Kidney (tissue), 13 donors: ENCODE measurements at regions not wholly inside any gene's neighbourhood (a gene's known extent, or its start where the extent isn't known, plus 50 kb on each side); places are given as distances from the start of the nearest gene placed in this dataset.

ENCODE experiments used
- DNase-seq, 5 donors: peaks; one replicate each; pipeline ENCODE4 v3.0.0-alpha.2; 2013 to 2020
- FAIRE-seq: peaks from 2 replicates; lab custom pipeline; 2012; peaks lifted over from hg19 to GRCh38; lab: Jason Lieb, UNC
- H3K27ac ChIP-seq, 2 donors: one replicate each; pipeline ENCODE4 v1.7.0; 2013; ENCODE audit warnings: low read depth in 2 of 2, low read length in 2 of 2, inconsistent platforms in 1 of 2
- H3K27me3 ChIP-seq: one replicate; pipeline ENCODE4 v1.7.1; 2013; ENCODE audit warnings: low read length, inconsistent platforms; ENCODE audit not compliant: control insufficient read depth, insufficient read depth
- H3K36me3 ChIP-seq, 3 donors: one replicate each; pipeline versions ENCODE4 v1.7.0 to v1.7.1; 2013; ENCODE audit warnings: low read length in 3 of 3, control low read depth in 1 of 3, inconsistent platforms in 1 of 3; ENCODE audit not compliant: insufficient read depth in 3 of 3, control insufficient read depth in 2 of 3
- H3K4me1 ChIP-seq, 3 donors: one replicate each; pipeline versions ENCODE4 v1.7.0 to v1.7.1; 2013; ENCODE audit warnings: low read length in 3 of 3, inconsistent platforms in 1 of 3, low read depth in 1 of 3; ENCODE audit not compliant: control insufficient read depth in 2 of 3, insufficient read depth in 2 of 3
- H3K4me3 ChIP-seq, 3 donors: one replicate each; pipeline versions ENCODE4 v1.7.0 to v1.8.1; 2013; ENCODE audit warnings: low read length in 3 of 3, control low read depth in 1 of 3, inconsistent platforms in 1 of 3
- H3K9ac ChIP-seq, 3 donors: one replicate each; pipeline versions ENCODE4 v1.7.0 to v1.7.1; 2013; ENCODE audit warnings: low read length in 3 of 3, control low read depth in 1 of 3, inconsistent platforms in 1 of 3
- H3K9me3 ChIP-seq, 3 donors: one replicate each; pipeline versions ENCODE4 v1.7.0 to v1.7.1; 2013; ENCODE audit warnings: low read length in 3 of 3, control low read depth in 1 of 3, inconsistent platforms in 1 of 3; ENCODE audit not compliant: control insufficient read depth in 2 of 3, insufficient read depth in 1 of 3
- intact Hi-C: fragments of 100-400 bp; cut with DNase I; formaldehyde crosslinking; loops from one replicate; pipeline ENCODE4 v1.11.1; 2022
- TF ChIP-seq, protein P1 (sequence below): IDR thresholded peaks from 3 replicates; pipeline ENCODE4 v1.5.1; 2012; ENCODE audit warnings: mild to moderate bottlenecking, moderate library complexity, borderline replicate concordance; ENCODE audit not compliant: insufficient read depth; ENCODE audit errors: extremely low read depth
- donor health status: control.
- donor health status: control.
- donor health status: control.
- donor health status: control.
- donor health status: control.
- donor health status: DM: yes; HTN: yes; CAD: no.
- donor health status: Normal renal cell carcinoma (clear cell type).

DNA sequence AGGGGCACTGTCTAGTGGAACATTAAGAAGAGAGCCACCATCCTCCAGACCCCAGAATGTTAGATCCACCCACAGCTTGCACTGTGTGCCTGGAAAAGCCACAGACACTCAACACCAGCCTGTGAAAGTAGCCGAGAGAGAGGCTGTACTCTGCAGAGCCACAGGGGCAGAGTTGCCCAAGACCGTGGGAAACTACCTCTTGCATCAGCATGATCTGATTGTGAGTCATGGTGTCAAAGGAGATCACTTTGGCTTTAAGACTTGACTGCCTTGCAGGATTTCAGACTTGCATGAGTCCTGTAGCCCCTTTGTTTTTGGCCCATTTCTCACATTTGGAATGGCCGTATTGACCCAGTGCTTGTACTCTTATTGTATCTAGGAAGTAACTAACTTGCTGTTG lies 115.9 kb upstream of the CCDC179 start:
- Histone ChIP-seq H3K4me3 (no peak overlapping the region), H3K9me3 (peaks cover 0 to 8% (median 0%) of the 10 kb centered on the region in 3 donors), H3K27ac (no peak overlapping the region), H3K4me1 (no peaks in the 10 kb centered on the region), H3K9ac (no peak overlapping the region), H3K36me3 (no peaks in the 10 kb centered on the region), H3K27me3 (no peaks in the 10 kb centered on the region)
- intact Hi-C loops, result no loop called here
- DNase-seq, result no peak
- TF ChIP-seq, protein P1, sequence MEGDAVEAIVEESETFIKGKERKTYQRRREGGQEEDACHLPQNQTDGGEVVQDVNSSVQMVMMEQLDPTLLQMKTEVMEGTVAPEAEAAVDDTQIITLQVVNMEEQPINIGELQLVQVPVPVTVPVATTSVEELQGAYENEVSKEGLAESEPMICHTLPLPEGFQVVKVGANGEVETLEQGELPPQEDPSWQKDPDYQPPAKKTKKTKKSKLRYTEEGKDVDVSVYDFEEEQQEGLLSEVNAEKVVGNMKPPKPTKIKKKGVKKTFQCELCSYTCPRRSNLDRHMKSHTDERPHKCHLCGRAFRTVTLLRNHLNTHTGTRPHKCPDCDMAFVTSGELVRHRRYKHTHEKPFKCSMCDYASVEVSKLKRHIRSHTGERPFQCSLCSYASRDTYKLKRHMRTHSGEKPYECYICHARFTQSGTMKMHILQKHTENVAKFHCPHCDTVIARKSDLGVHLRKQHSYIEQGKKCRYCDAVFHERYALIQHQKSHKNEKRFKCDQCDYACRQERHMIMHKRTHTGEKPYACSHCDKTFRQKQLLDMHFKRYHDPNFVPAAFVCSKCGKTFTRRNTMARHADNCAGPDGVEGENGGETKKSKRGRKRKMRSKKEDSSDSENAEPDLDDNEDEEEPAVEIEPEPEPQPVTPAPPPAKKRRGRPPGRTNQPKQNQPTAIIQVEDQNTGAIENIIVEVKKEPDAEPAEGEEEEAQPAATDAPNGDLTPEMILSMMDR, result no peak
- FAIRE-seq, result no peak

DNA sequence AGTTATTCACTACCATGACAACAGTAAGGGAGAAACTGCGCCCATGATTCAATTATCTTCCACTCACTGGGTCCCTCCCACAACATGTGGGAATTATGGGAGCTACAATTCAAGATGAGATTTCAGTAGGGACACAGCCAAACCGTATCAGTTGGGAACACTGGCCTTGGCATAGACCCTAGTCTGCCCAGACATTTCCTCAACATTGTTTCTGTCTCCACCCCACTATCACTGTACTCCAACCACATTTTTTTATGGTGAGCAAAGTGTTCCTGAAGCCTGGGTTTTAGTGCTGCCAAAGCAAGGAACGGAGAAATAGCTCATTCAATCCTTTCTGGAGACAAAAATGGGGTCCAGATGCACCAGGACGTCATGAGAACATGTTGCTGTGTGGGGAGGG lies 122.6 kb upstream of the CCDC179 start:
- DNase-seq (no peak), FAIRE-seq (no peak)
- H3K4me3 ChIP-seq, result no peak overlapping the region
- H3K36me3 ChIP-seq, result no peaks in the 10 kb centered on the region
- H3K27me3 ChIP-seq, result no peaks in the 10 kb centered on the region
- intact Hi-C loops, result no loop called here
- no peaks in the 10 kb centered on the region for H3K4me1 ChIP-seq
- H3K27ac ChIP-seq, result no peak overlapping the region
- TF ChIP-seq, protein P1, result no peak
- no peak overlapping the region for H3K9ac ChIP-seq
- peaks cover 0 to 6% (median 0%) of the 10 kb centered on the region in 3 donors for H3K9me3 ChIP-seq

DNA sequence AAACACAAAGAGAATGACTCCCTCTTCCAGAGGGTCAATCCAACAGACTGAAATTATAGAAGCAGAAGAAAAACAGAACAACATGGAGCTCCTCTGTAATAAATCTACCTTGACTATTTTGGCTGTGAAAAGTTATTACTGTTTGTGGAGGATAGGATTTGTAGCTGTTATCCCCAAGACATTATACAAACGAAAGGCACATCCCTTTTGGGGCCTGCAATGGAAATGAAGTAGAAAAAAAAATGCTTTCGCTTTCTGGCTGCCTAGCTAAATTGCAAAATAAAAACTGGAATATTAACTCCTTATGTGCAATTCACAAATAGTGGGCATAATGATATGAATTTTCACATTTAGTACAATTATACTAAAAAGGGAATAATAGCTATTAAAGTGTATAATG lies 123.8 kb upstream of the CCDC179 start:
- no peak for FAIRE-seq

More for the DNA sequence above, 123.8 kb upstream of the CCDC179 start:
- intact Hi-C loops, result no loop called here
- no peaks in the 10 kb centered on the region for H3K27me3 ChIP-seq
- H3K4me1 ChIP-seq, result no peaks in the 10 kb centered on the region
- TF ChIP-seq, protein P1, result no peak
- H3K36me3 ChIP-seq, result no peaks in the 10 kb centered on the region
- H3K9ac ChIP-seq, result no peak overlapping the region
- peak in 2 of 5 donors; percentile 7 to 11 for DNase-seq
- no peak overlapping the region for H3K27ac ChIP-seq
- H3K4me3 ChIP-seq, result no peak overlapping the region
- H3K9me3 ChIP-seq, result peaks cover 0 to 6% (median 0%) of the 10 kb centered on the region in 3 donors
